GM12878 (cell line): ENCODE measurements at regions not wholly inside any gene's neighbourhood (a gene's known extent, or its start where the extent isn't known, plus 50 kb on each side); places are given as distances from the start of the nearest gene placed in this dataset.

Source experiments
- BCL11A ChIP-seq: IDR thresholded peaks from 2 replicates; pipeline ENCODE4 v1.6.1; 2011; ENCODE audit warnings: low read depth, low read length
- CTCF ChIP-seq, 3 experiments: IDR thresholded peaks in 2 of 3; conservative IDR thresholded peaks in 1 of 3; 2 replicates each; pipeline ENCODE4 v1.5.1; 2011; ENCODE audit warnings: low read depth in 3 of 3, low read length in 3 of 3, mild to moderate bottlenecking in 3 of 3, control low read depth in 2 of 3, moderate library complexity in 2 of 3, inconsistent platforms in 1 of 3, mixed read lengths in 1 of 3; ENCODE audit not compliant: control insufficient read depth in 2 of 3, insufficient read depth in 1 of 3; ENCODE audit errors: extremely low read depth in 1 of 3
- KAT2A ChIP-seq: conservative IDR thresholded peaks from 2 replicates; pipeline ENCODE4 v1.6.1; 2011; ENCODE audit warnings: low read depth, low read length; ENCODE audit not compliant: control insufficient read depth
- POLR2AphosphoS2 ChIP-seq: IDR thresholded peaks from 2 replicates; pipeline ENCODE4 v1.6.1; 2011; ENCODE audit warnings: low read depth, mild to moderate bottlenecking, low read length, improper control_type of control experiment, moderate library complexity
- SIN3A ChIP-seq: IDR thresholded peaks from 2 replicates; pipeline ENCODE4 v1.6.1; 2012; ENCODE audit warnings: low read depth, low read length, improper control_type of control experiment
- SRF ChIP-seq, 2 experiments: IDR thresholded peaks; 2 replicates each; pipeline ENCODE4 v1.6.1; 2011; ENCODE audit warnings: low read depth in 2 of 2, low read length in 2 of 2, mild to moderate bottlenecking in 1 of 2, moderate library complexity in 1 of 2
- TCF7 ChIP-seq: IDR thresholded peaks from 2 replicates; pipeline ENCODE4 v1.6.1; 2014; ENCODE audit warnings: antibody characterized with exemption, borderline replicate concordance
- ZBTB33 ChIP-seq: fragments of 450-650 bp; IDR thresholded peaks from 2 replicates; pipeline ENCODE4 v1.6.1; 2017; ENCODE audit warnings: mild to moderate bottlenecking
- ZZZ3 ChIP-seq: IDR thresholded peaks from 2 replicates; pipeline ENCODE4 v1.6.1; 2011; ENCODE audit warnings: low read depth; ENCODE audit not compliant: control insufficient read depth, insufficient read length

GRCh38 chr5:105968981-105969380 lies 1701.8 kb downstream of the EFNA5 start:
- TF ChIP-seq CTCF (IDR thresholded peaks at IDR 0.05 in 2 of 3, conservative IDR thresholded peaks at IDR 0.05 in 1 of 3; ENCODE audit: control insufficient read depth in 2 of 3, extremely low read depth in 1 of 3, insufficient read depth in 1 of 3, low read depth in 3 of 3, low read length in 3 of 3) (no peak), SIN3A (no peak), KAT2A (no peak), ZBTB33 (no peak), BCL11A (no peak), SRF (IDR thresholded peaks at IDR 0.05; ENCODE audit: low read depth in 2 of 2, low read length in 2 of 2) (no peak), ZZZ3 (no peak), TCF7 (no peak), POLR2AphosphoS2 (no peak)
